GM12878 (cell line): ENCODE measurements at regions not wholly inside any gene's neighbourhood (a gene's known extent, or its start where the extent isn't known, plus 50 kb on each side); places are given as distances from the start of the nearest gene placed in this dataset.
"Not testable (repeated sequence)": the region's sequence is repeated elsewhere in the genome, so short reads cannot be mapped to it uniquely, and the experiment has no call there.

Experiments used
- ATAC-seq: fragments of 200-7000 bp; cut with Tn5 transposase; 3 replicates; pipeline ENCODE4 v1.9.1; 2020; ENCODE audit warnings: mild to moderate bottlenecking, moderate library complexity
- BruUV-seq: library from RNA; stranded (reverse); fragments of 400-500 nt; replicated peaks from 2 replicates; lab custom pipeline; 2021; lab: Mats Ljungman, UMichigan
- CTCF ChIA-PET: fragments of 300-600 bp; sonication (Branson Sonifier 250); formaldehyde crosslinking; extraction: SDS; loops from one replicate; lab custom pipeline; 2021; ENCODE audit warnings: inconsistent platforms; lab: Yijun Ruan, JAX
- POLR2A ChIA-PET: fragments of 350-600 bp; formaldehyde crosslinking; extraction: SDS; loops from one replicate; lab custom pipeline; 2021; ENCODE audit warnings: inconsistent platforms; lab: Charles Lee
- RAD21 ChIA-PET: fragments of 300-600 bp; sonication (Branson Sonifier 250); formaldehyde crosslinking; loops from one replicate; lab custom pipeline; 2023; ENCODE audit warnings: antibody characterized with exemption; ENCODE audit not compliant: unreplicated experiment; lab: Charles Lee
- SMC1A ChIA-PET: fragments of 300-600 bp; sonication (Branson Sonifier 250); formaldehyde crosslinking; loops from one replicate; lab custom pipeline; 2023; ENCODE audit not compliant: unreplicated experiment, uncharacterized antibody; lab: Charles Lee
- DNase-seq: peaks from one replicate; pipeline ENCODE4 v3.0.0-alpha.2; 2011; ENCODE audit warnings: low read depth, low spot score
- FAIRE-seq: peaks from 3 replicates; lab custom pipeline; 2011; peaks lifted over from hg19 to GRCh38; lab: Jason Lieb, UNC
- H2AFZ ChIP-seq: 2 replicates; pipeline ENCODE4 v1.6.0; 2011; ENCODE audit warnings: low read depth, low read length, control low read depth; ENCODE audit not compliant: control insufficient read depth
- H3K27ac ChIP-seq: 2 replicates; pipeline ENCODE4 v1.5.1; 2011; ENCODE audit warnings: control low read depth; ENCODE audit not compliant: control insufficient read depth, insufficient read depth
- H3K27me3 ChIP-seq, 2 experiments: replicated peaks in 1 of 2; 2 replicates each; pipeline versions ENCODE4 v1.6.0 to v1.6.1; 2011; ENCODE audit warnings: low read length in 1 of 2; ENCODE audit not compliant: control insufficient read depth in 2 of 2, insufficient read depth in 2 of 2
- H3K36me3 ChIP-seq, 2 experiments: 2 replicates each; pipeline ENCODE4 v1.5.1; 2011; ENCODE audit warnings: low read length in 1 of 2; ENCODE audit not compliant: control insufficient read depth in 2 of 2, insufficient read depth in 2 of 2
- H3K4me1 ChIP-seq: 2 replicates; pipeline ENCODE4 v1.6.1; 2011; ENCODE audit warnings: mild to moderate bottlenecking, low read length, moderate library complexity, mixed read lengths; ENCODE audit not compliant: control insufficient read depth, insufficient read depth
- H3K4me2 ChIP-seq: 2 replicates; pipeline ENCODE4 v1.6.0; 2011; ENCODE audit warnings: control low read depth; ENCODE audit not compliant: control insufficient read depth, insufficient read depth
- H3K4me3 ChIP-seq: fragments of 200-600 bp; sonication (generic); 2 replicates; pipeline ENCODE4 v1.5.1; 2016
- H3K79me2 ChIP-seq: 2 replicates; pipeline ENCODE4 v1.6.0; 2011; ENCODE audit warnings: low read length; ENCODE audit not compliant: control insufficient read depth, insufficient read depth
- H3K9ac ChIP-seq: 2 replicates; pipeline ENCODE4 v1.8.0; 2011; ENCODE audit warnings: low read length, control low read depth, mixed read lengths; ENCODE audit not compliant: control insufficient read depth, insufficient read depth
- H3K9me3 ChIP-seq: replicated peaks from 3 replicates; pipeline ENCODE4 v1.5.1; 2011; ENCODE audit warnings: mild to moderate bottlenecking, low read length; ENCODE audit not compliant: control insufficient read depth, insufficient read depth
- H4K20me1 ChIP-seq: 2 replicates; pipeline ENCODE4 v1.6.0; 2011; ENCODE audit not compliant: control insufficient read depth, insufficient read depth
- ASH2L ChIP-seq: fragments of 300-600, 200-600 bp; sonication (generic); IDR thresholded peaks from 2 replicates; pipeline ENCODE4 v1.6.1; 2017; ENCODE audit warnings: low read depth, mild to moderate bottlenecking, borderline replicate concordance
- ATF7 ChIP-seq: fragments of 450-650 bp; IDR thresholded peaks from 2 replicates; pipeline ENCODE4 v1.6.1; 2016; ENCODE audit warnings: low read depth, mild to moderate bottlenecking
- BCLAF1 ChIP-seq: fragments of 450-650 bp; IDR thresholded peaks from 2 replicates; pipeline ENCODE4 v1.6.1; 2017; ENCODE audit warnings: antibody characterized with exemption, mild to moderate bottlenecking, moderate library complexity
- CHD2 ChIP-seq: IDR thresholded peaks from 2 replicates; pipeline ENCODE4 v1.6.1; 2011; ENCODE audit warnings: low read depth, low read length, improper control_type of control experiment, borderline replicate concordance
- EED ChIP-seq: sonication (generic); IDR thresholded peaks from 2 replicates; pipeline ENCODE4 v1.6.1; 2016; ENCODE audit warnings: antibody characterized with exemption, low read depth
- ESRRA ChIP-seq: IDR thresholded peaks from 2 replicates; pipeline ENCODE4 v1.6.1; 2012; ENCODE audit warnings: mild to moderate bottlenecking, low read length, improper control_type of control experiment
- HDAC2 ChIP-seq: fragments of 200-600 bp; sonication (generic); IDR thresholded peaks from 2 replicates; pipeline ENCODE4 v1.6.1; 2017
- HSF1 ChIP-seq: fragments of 150-350 bp; IDR thresholded peaks from 2 replicates; pipeline ENCODE4 v1.6.1; 2014; ENCODE audit warnings: mild to moderate bottlenecking, low read depth, low read length
- JUND ChIP-seq: IDR thresholded peaks from 2 replicates; pipeline ENCODE4 v1.6.1; 2012; ENCODE audit warnings: low read depth, mild to moderate bottlenecking, low read length, improper control_type of control experiment, moderate library complexity
- MEF2A ChIP-seq: IDR thresholded peaks from 2 replicates; pipeline ENCODE4 v1.6.1; 2011; ENCODE audit warnings: low read depth, mild to moderate bottlenecking, low read length, moderate library complexity; ENCODE audit not compliant: insufficient read depth
- NBN ChIP-seq: fragments of 450-650 bp; IDR thresholded peaks from 2 replicates; pipeline ENCODE4 v1.6.1; 2016
- NR2F1 ChIP-seq: fragments of 450-650 bp; conservative IDR thresholded peaks from 2 replicates; pipeline ENCODE4 v1.6.1; 2017; ENCODE audit warnings: mild to moderate bottlenecking
- RBBP5 ChIP-seq: fragments of 200-600 bp; sonication (generic); conservative IDR thresholded peaks from 2 replicates; pipeline ENCODE4 v1.6.1; 2016
- RCOR1 ChIP-seq: conservative IDR thresholded peaks from 2 replicates; pipeline ENCODE4 v1.6.1; 2012; ENCODE audit warnings: low read depth, low read length, improper control_type of control experiment
- SMAD5 ChIP-seq: IDR thresholded peaks from 2 replicates; pipeline ENCODE4 v1.6.1; 2016; ENCODE audit warnings: antibody characterized with exemption, low read depth
- TARDBP ChIP-seq: IDR thresholded peaks from 2 replicates; pipeline ENCODE4 v1.6.1; 2016; ENCODE audit warnings: borderline replicate concordance
- ZNF207 ChIP-seq: fragments of 450-650 bp; IDR thresholded peaks from 2 replicates; pipeline ENCODE4 v1.6.1; 2014; ENCODE audit warnings: antibody characterized with exemption, mild to moderate bottlenecking, borderline replicate concordance
- ZNF384 ChIP-seq: IDR thresholded peaks from 2 replicates; pipeline ENCODE4 v1.6.1; 2012; ENCODE audit warnings: low read depth, mild to moderate bottlenecking, low read length, improper control_type of control experiment, borderline replicate concordance
- WGBS: methylation state at CpG from one replicate; pipeline ENCODE4 v1.1.6; 2016; ENCODE audit warnings: low lambda C conversion rate; ENCODE audit not compliant: insufficient replicate concordance, insufficient coverage; ENCODE audit errors: missing lambda C conversion rate; 5-methylcytosine and 5-hydroxymethylcytosine counted together
- in situ Hi-C: fragments of 300-500 bp; cut with MboI; formaldehyde crosslinking; loops from 9 replicates; pipeline ENCODE4 v1.14.3; 2018; ENCODE audit warnings: mixed read lengths
- intact Hi-C: fragments of 100-400 bp; cut with micrococcal nuclease; formaldehyde crosslinking; loops from one replicate; pipeline ENCODE4 v1.14.2; 2022; ENCODE audit not compliant: unreplicated experiment

GRCh38 chrX:142861557-142861956, 164.2 kb upstream of the SPANXN4 start:
- no peaks in the 10 kb centered on the region for H3K4me1 ChIP-seq
- H3K36me3 ChIP-seq, result no peaks in the 10 kb centered on the region
- intact Hi-C loops, result no loop called here
- ChIA-PET CTCF (no interaction called here), POLR2A (no interaction called here), RAD21 (no interaction called here), SMC1A (interaction anchor here (1.4 kb wide), 1 partner anchor 11 kb away, joined by 3 read pairs; no protein-coding TSS in a partner anchor)
- no peak overlapping the region for H3K4me3 ChIP-seq
- DNase-seq, result no peak
- no peak for TF ChIP-seq TARDBP
- TF ChIP-seq ESRRA, result no peak
- no peak for TF ChIP-seq ZNF384
- TF ChIP-seq CHD2, result no peak
- no peak for TF ChIP-seq HSF1
- TF ChIP-seq HDAC2, result no peak
- no peak for TF ChIP-seq MEF2A
- no peak for TF ChIP-seq ASH2L
- no peak for TF ChIP-seq SMAD5
- no peak for TF ChIP-seq EED
- TF ChIP-seq RBBP5, result no peak
- TF ChIP-seq JUND, result no peak
- TF ChIP-seq BCLAF1, result no peak
- TF ChIP-seq NBN, result no peak
- TF ChIP-seq ZNF207, result no peak
- TF ChIP-seq NR2F1, result no peak
- no peak for TF ChIP-seq RCOR1
- no peak for TF ChIP-seq ATF7
- no peaks in the 10 kb centered on the region for H3K9me3 ChIP-seq
- BruUV-seq, result no TSS peak
- no peak overlapping the region for H3K27ac ChIP-seq
- no peak overlapping the region for H2AFZ ChIP-seq
- no peak overlapping the region for H3K4me2 ChIP-seq
- no peak overlapping the region for H3K9ac ChIP-seq
- 32% methylated on average over 4 of the region's 4 CpGs for WGBS
- no peaks in the 10 kb centered on the region for H3K79me2 ChIP-seq
- H3K27me3 ChIP-seq, result no peaks in the 10 kb centered on the region
- in situ Hi-C loops, result no loop called here
- ATAC-seq, result no peak
- FAIRE-seq, result no peak
- no peaks in the 10 kb centered on the region for H4K20me1 ChIP-seq

- 4% methylated on average over 3 of the region's 3 CpGs for WGBS
- in situ Hi-C loops, ATAC-seq, H4K20me1 ChIP-seq, H2AFZ ChIP-seq, H3K4me2 ChIP-seq, H3K27ac ChIP-seq, DNase-seq, H3K9ac ChIP-seq, H3K79me2 ChIP-seq, H3K4me3 ChIP-seq, POLR2A ChIA-PET, BruUV-seq, RAD21 ChIA-PET, CTCF ChIA-PET, FAIRE-seq, H3K36me3 ChIP-seq, H3K27me3 ChIP-seq, intact Hi-C loops, H3K4me1 ChIP-seq, H3K9me3 ChIP-seq: not testable (repeated sequence)
- SMC1A ChIA-PET, result interaction anchor here (1.0 kb wide), 1 partner anchor 112 kb away, joined by 3 read pairs; no protein-coding TSS in a partner anchor
Observed at GRCh38 chrX:142866247-142866646, 159.5 kb upstream of the SPANXN4 start.
